ENCODE measurements at regions not wholly inside any gene's neighbourhood (a gene's known extent, or its start where the extent isn't known, plus 50 kb on each side); places are given as distances from the start of the nearest gene placed in this dataset.

DNA sequence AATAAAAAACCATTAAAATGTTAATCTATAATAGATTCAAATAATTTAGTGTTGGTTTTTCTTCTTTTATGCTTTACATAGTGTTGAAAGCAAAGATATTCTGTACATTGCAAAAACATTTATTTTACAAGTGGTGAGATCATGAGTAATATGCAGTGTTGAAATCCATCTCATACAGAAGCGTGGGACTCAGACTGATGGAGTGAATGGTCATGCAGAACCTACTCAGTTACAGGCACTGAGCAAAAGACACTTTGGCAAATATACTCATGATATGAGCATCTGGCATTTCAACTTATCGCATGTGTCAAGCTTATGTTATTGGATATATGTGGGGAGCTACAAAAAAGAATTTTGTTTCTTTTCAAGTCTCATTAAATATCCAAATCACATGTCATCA, 620.2 kb upstream of the NETO1 start:
- TF ChIP-seq, protein P1, sequence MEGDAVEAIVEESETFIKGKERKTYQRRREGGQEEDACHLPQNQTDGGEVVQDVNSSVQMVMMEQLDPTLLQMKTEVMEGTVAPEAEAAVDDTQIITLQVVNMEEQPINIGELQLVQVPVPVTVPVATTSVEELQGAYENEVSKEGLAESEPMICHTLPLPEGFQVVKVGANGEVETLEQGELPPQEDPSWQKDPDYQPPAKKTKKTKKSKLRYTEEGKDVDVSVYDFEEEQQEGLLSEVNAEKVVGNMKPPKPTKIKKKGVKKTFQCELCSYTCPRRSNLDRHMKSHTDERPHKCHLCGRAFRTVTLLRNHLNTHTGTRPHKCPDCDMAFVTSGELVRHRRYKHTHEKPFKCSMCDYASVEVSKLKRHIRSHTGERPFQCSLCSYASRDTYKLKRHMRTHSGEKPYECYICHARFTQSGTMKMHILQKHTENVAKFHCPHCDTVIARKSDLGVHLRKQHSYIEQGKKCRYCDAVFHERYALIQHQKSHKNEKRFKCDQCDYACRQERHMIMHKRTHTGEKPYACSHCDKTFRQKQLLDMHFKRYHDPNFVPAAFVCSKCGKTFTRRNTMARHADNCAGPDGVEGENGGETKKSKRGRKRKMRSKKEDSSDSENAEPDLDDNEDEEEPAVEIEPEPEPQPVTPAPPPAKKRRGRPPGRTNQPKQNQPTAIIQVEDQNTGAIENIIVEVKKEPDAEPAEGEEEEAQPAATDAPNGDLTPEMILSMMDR (IDR thresholded peaks at IDR 0.05), result no peak
- TF ChIP-seq POLR2A (IDR thresholded peaks at IDR 0.05), result no peak
